Endothelial cell of umbilical vein (primary cell): ENCODE measurements at regions not wholly inside any gene's neighbourhood (a gene's known extent, or its start where the extent isn't known, plus 50 kb on each side); places are given as distances from the start of the nearest gene placed in this dataset.

Experiments
- EZH2 ChIP-seq: IDR thresholded peaks from 2 replicates; pipeline ENCODE4 v1.6.1; 2012; ENCODE audit warnings: borderline replicate concordance, low read depth, mild to moderate bottlenecking, moderate library complexity, low read length, inconsistent platforms; ENCODE audit not compliant: severe bottlenecking
- POLR2A ChIP-seq: IDR thresholded peaks from 2 replicates; pipeline ENCODE4 v1.6.1; 2012; ENCODE audit warnings: low read depth, mild to moderate bottlenecking, control low read depth, low read length
- POLR2AphosphoS5 ChIP-seq: IDR thresholded peaks from 2 replicates; pipeline ENCODE4 v1.6.1; 2012; ENCODE audit warnings: low read depth, mild to moderate bottlenecking, control low read depth, low read length, moderate library complexity; ENCODE audit not compliant: insufficient read depth
- TF ChIP-seq, protein P1 (sequence below), 2 donors: IDR thresholded peaks; 1 replicate in 1 of 2; 2 replicates in 1 of 2; pipeline ENCODE4 v1.5.1; 2011; ENCODE audit warnings: low read length in 2 of 2, mild to moderate bottlenecking in 2 of 2, moderate library complexity in 2 of 2, control low read depth in 1 of 2, inconsistent platforms in 1 of 2, low read depth in 1 of 2; ENCODE audit not compliant: insufficient read depth in 1 of 2; ENCODE audit errors: extremely low read depth in 1 of 2

DNA sequence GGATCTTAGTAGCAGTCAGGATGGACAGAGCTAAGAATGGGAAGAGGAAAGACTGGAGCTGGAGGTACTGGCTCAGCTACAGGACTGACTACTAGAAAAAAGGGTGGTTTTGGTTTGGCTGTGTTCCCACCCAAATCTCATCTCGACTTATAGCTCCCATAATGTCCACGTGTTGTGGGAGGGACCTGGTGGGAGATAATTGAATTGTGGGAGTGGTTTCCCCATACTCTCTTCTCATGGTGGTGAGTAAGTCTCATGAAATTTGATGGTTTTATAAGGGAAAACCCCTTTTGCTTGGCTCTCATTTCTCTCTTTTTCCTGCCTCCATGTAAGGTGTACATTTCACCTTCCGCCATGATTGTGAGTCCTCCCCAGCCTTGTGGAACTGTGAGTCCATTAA is 466.5 kb upstream of the DEPDC1 start:
- TF ChIP-seq POLR2A (no peak), POLR2AphosphoS5 (no peak), EZH2 (no peak)
- TF ChIP-seq, protein P1, sequence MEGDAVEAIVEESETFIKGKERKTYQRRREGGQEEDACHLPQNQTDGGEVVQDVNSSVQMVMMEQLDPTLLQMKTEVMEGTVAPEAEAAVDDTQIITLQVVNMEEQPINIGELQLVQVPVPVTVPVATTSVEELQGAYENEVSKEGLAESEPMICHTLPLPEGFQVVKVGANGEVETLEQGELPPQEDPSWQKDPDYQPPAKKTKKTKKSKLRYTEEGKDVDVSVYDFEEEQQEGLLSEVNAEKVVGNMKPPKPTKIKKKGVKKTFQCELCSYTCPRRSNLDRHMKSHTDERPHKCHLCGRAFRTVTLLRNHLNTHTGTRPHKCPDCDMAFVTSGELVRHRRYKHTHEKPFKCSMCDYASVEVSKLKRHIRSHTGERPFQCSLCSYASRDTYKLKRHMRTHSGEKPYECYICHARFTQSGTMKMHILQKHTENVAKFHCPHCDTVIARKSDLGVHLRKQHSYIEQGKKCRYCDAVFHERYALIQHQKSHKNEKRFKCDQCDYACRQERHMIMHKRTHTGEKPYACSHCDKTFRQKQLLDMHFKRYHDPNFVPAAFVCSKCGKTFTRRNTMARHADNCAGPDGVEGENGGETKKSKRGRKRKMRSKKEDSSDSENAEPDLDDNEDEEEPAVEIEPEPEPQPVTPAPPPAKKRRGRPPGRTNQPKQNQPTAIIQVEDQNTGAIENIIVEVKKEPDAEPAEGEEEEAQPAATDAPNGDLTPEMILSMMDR (IDR thresholded peaks at IDR 0.05; ENCODE audit: extremely low read depth in 1 of 2, insufficient read depth in 1 of 2, low read depth in 1 of 2, low read length in 2 of 2) = no peak
